Spleen (tissue), 7 donors: ENCODE measurements at regions not wholly inside any gene's neighbourhood (a gene's known extent, or its start where the extent isn't known, plus 50 kb on each side); places are given as distances from the start of the nearest gene placed in this dataset.

ENCODE experiments used
- POLR2A ChIP-seq, 3 donors: fragments of 450-650 bp; IDR thresholded peaks; one replicate each; pipeline ENCODE4 v1.5.1; 2017; ENCODE audit warnings: antibody characterized with exemption in 3 of 3, mild to moderate bottlenecking in 1 of 3
- TF ChIP-seq, protein P1 (sequence below), 11 experiments: fragments of 200-600 bp in 7 of 11; fragments of 450-650 bp in 4 of 11; sonication (generic) in 4 of 11; IDR thresholded peaks in 8 of 11; conservative IDR thresholded peaks in 3 of 11; 1 replicate in 7 of 11; 2 replicates in 4 of 11; pipeline versions ENCODE4 v1.4.0 to v1.8.0; 2016 to 2021; ENCODE audit warnings: antibody characterized with exemption in 11 of 11, inconsistent platforms in 4 of 11, mild to moderate bottlenecking in 1 of 11
- donor health status: DM: no; HTN: no; CAD: no; lungs with moderate emphysema.
- donor health status: DM: no; HTN: no; CAD: no.
- donor health status: DM: no; HTN: no; CAD: no.

DNA sequence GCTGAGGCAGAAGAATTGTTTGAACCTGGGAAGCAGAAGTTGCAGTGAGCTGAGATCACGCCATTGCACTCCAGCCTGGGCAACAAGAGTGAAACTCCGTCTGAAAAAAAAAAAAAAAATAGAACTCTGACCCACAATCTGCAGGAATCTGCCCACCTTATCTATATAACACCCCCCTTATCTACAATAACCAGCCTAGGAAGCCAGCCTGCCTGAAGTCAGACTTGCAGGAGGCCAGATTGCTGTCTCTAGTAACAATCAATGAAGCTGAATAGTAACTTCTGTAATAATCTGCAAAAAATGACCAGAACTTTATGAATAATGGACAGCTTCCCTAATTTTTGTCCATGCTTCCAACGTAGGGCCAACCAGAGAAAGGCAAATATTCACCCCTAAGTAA is 352.5 kb downstream of the CD83 start:
- TF ChIP-seq, protein P1, sequence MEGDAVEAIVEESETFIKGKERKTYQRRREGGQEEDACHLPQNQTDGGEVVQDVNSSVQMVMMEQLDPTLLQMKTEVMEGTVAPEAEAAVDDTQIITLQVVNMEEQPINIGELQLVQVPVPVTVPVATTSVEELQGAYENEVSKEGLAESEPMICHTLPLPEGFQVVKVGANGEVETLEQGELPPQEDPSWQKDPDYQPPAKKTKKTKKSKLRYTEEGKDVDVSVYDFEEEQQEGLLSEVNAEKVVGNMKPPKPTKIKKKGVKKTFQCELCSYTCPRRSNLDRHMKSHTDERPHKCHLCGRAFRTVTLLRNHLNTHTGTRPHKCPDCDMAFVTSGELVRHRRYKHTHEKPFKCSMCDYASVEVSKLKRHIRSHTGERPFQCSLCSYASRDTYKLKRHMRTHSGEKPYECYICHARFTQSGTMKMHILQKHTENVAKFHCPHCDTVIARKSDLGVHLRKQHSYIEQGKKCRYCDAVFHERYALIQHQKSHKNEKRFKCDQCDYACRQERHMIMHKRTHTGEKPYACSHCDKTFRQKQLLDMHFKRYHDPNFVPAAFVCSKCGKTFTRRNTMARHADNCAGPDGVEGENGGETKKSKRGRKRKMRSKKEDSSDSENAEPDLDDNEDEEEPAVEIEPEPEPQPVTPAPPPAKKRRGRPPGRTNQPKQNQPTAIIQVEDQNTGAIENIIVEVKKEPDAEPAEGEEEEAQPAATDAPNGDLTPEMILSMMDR (IDR thresholded peaks at IDR 0.05 in 8 of 11, conservative IDR thresholded peaks at IDR 0.05 in 3 of 11), result no peak
- TF ChIP-seq POLR2A (IDR thresholded peaks at IDR 0.05), result no peak
